ENCODE measurements at regions not wholly inside any gene's neighbourhood (a gene's known extent, or its start where the extent isn't known, plus 50 kb on each side); places are given as distances from the start of the nearest gene placed in this dataset.

- peak in 1 of 2 donors; percentile 55 for DNase-seq (ENCODE audit: low read depth in 1 of 2, low spot score in 1 of 2)
- Histone ChIP-seq H3K4me1 (ENCODE audit: low read depth) (peaks cover 11% of the 10 kb centered on the region), H3K27me3 (no peaks in the 10 kb centered on the region), H3K27ac (no peak overlapping the region), H3K36me3 (no peaks in the 10 kb centered on the region), H3K9me3 (ENCODE audit: low read depth) (no peaks in the 10 kb centered on the region), H3K4me3 (no peak overlapping the region)
- TF ChIP-seq CTCF (IDR thresholded peaks at IDR 0.05; ENCODE audit: low read depth, low read length), result no peak
These were observed 115.8 kb upstream of the SERP2 start for GRCh38 chr13:44257796-44258195.

- TF ChIP-seq CTCF (IDR thresholded peaks at IDR 0.05; ENCODE audit: low read depth, low read length), result no peak
- H3K27me3 ChIP-seq, result no peaks in the 10 kb centered on the region
- peaks cover 11% of the 10 kb centered on the region for H3K4me1 ChIP-seq (ENCODE audit: low read depth)
- no peak overlapping the region for H3K4me3 ChIP-seq
- DNase-seq (ENCODE audit: low read depth in 1 of 2, low spot score in 1 of 2), result peak in 1 of 2 donors; percentile 66
- no peaks in the 10 kb centered on the region for H3K9me3 ChIP-seq (ENCODE audit: low read depth)
- no peak overlapping the region for H3K27ac ChIP-seq
- no peaks in the 10 kb centered on the region for H3K36me3 ChIP-seq
These were observed 114.3 kb upstream of the SERP2 start for GRCh38 chr13:44259045-44260027.

- no peaks in the 10 kb centered on the region for H3K27me3 ChIP-seq
- no peak for DNase-seq (ENCODE audit: low read depth in 1 of 2, low spot score in 1 of 2)
- H3K4me1 ChIP-seq (ENCODE audit: low read depth), result peaks cover 11% of the 10 kb centered on the region
- H3K36me3 ChIP-seq, result no peaks in the 10 kb centered on the region
- no peak for TF ChIP-seq CTCF (IDR thresholded peaks at IDR 0.05; ENCODE audit: low read depth, low read length)
- H3K27ac ChIP-seq, result no peak overlapping the region
- no peaks in the 10 kb centered on the region for H3K9me3 ChIP-seq (ENCODE audit: low read depth)
- H3K4me3 ChIP-seq, result no peak overlapping the region
These were observed 113.3 kb upstream of the SERP2 start for GRCh38 chr13:44260336-44260735.

GRCh38 chr13:44263751-44264620 lies 109.6 kb upstream of the SERP2 start:
- peaks cover 11% of the 10 kb centered on the region for H3K4me1 ChIP-seq (ENCODE audit: low read depth)
- H3K36me3 ChIP-seq, result no peaks in the 10 kb centered on the region
- TF ChIP-seq CTCF (IDR thresholded peaks at IDR 0.05; ENCODE audit: low read depth, low read length), result no peak
- no peak overlapping the region for H3K4me3 ChIP-seq
- peak in 1 of 2 donors; percentile 90 for DNase-seq (ENCODE audit: low read depth in 1 of 2, low spot score in 1 of 2)
- H3K9me3 ChIP-seq (ENCODE audit: low read depth), result no peaks in the 10 kb centered on the region
- H3K27ac ChIP-seq, result no peak overlapping the region
- H3K27me3 ChIP-seq, result no peaks in the 10 kb centered on the region

- no peak for TF ChIP-seq CTCF (IDR thresholded peaks at IDR 0.05; ENCODE audit: low read depth, low read length)
- Histone ChIP-seq H3K9me3 (ENCODE audit: low read depth) (no peaks in the 10 kb centered on the region), H3K4me3 (no peak overlapping the region), H3K27ac (no peak overlapping the region), H3K36me3 (no peaks in the 10 kb centered on the region), H3K27me3 (no peaks in the 10 kb centered on the region), H3K4me1 (ENCODE audit: low read depth) (peaks cover 15% of the 10 kb centered on the region)
- DNase-seq (ENCODE audit: low read depth in 1 of 2, low spot score in 1 of 2), result no peak
These were observed 107.3 kb upstream of the SERP2 start for GRCh38 chr13:44266305-44266704.
